ENCODE measurements at regions not wholly inside any gene's neighbourhood (a gene's known extent, or its start where the extent isn't known, plus 50 kb on each side); places are given as distances from the start of the nearest gene placed in this dataset.

GRCh38 chr4:38230821-38231563, 270.8 kb downstream of the PTTG2 start:
- DNase-seq (ENCODE audit: low spot score): no peak

- DNase-seq (ENCODE audit: low spot score): no peak
These were observed 271.4 kb downstream of the PTTG2 start for GRCh38 chr4:38231626-38232025.

GRCh38 chr4:38232741-38233140, 272.5 kb downstream of the PTTG2 start:
- DNase-seq (ENCODE audit: low spot score): no peak

GRCh38 chr4:38233727-38234480, 273.7 kb downstream of the PTTG2 start:
- no peak for DNase-seq (ENCODE audit: low spot score)

GRCh38 chr4:38235354-38235753, 275.2 kb downstream of the PTTG2 start:
- DNase-seq (ENCODE audit: low spot score): no peak

GRCh38 chr4:38236003-38236402, 275.8 kb downstream of the PTTG2 start:
- DNase-seq (ENCODE audit: low spot score): no peak

- DNase-seq (ENCODE audit: low spot score): no peak
These were observed 276.3 kb downstream of the PTTG2 start for GRCh38 chr4:38236503-38236902.

- no peak for DNase-seq (ENCODE audit: low spot score)
These were observed 276.9 kb downstream of the PTTG2 start for GRCh38 chr4:38237139-38237538.

- DNase-seq (ENCODE audit: low spot score): no peak
These were observed 281.3 kb downstream of the PTTG2 start for GRCh38 chr4:38241541-38241940.

- DNase-seq (ENCODE audit: low spot score): no peak
These were observed 281.9 kb downstream of the PTTG2 start for GRCh38 chr4:38242101-38242500.

GRCh38 chr4:38242822-38243387, 282.7 kb downstream of the PTTG2 start:
- DNase-seq (ENCODE audit: low spot score): no peak

- no peak for DNase-seq (ENCODE audit: low spot score)
These were observed 283.3 kb downstream of the PTTG2 start for GRCh38 chr4:38243388-38244053.

GRCh38 chr4:38254825-38255224, 294.6 kb downstream of the PTTG2 start:
- DNase-seq (ENCODE audit: low spot score): no peak

GRCh38 chr4:38255572-38255971, 295.4 kb downstream of the PTTG2 start:
- DNase-seq (ENCODE audit: low spot score): no peak

- DNase-seq (ENCODE audit: low spot score): peak; percentile 1
These were observed 306.4 kb downstream of the PTTG2 start for GRCh38 chr4:38266616-38267015.

- no peak for DNase-seq (ENCODE audit: low spot score)
These were observed 308.1 kb downstream of the PTTG2 start for GRCh38 chr4:38268108-38268820.

GRCh38 chr4:38268837-38269236, 308.6 kb downstream of the PTTG2 start:
- no peak for DNase-seq (ENCODE audit: low spot score)

GRCh38 chr4:38273407-38273806, 313.2 kb downstream of the PTTG2 start:
- no peak for DNase-seq (ENCODE audit: low spot score)

GRCh38 chr4:38275331-38276100, 315.3 kb downstream of the PTTG2 start:
- DNase-seq (ENCODE audit: low spot score): no peak

- no peak for DNase-seq (ENCODE audit: low spot score)
These were observed 318.1 kb downstream of the PTTG2 start for GRCh38 chr4:38278255-38278654.

- DNase-seq (ENCODE audit: low spot score): no peak
These were observed 318.9 kb downstream of the PTTG2 start for GRCh38 chr4:38279077-38279476.
